SIG-M5 (cell line): ENCODE measurements at regions not wholly inside any gene's neighbourhood (a gene's known extent, or its start where the extent isn't known, plus 50 kb on each side); places are given as distances from the start of the nearest gene placed in this dataset.

Experiments
- DNase-seq: peaks from one replicate; lab custom pipeline; 2025; lab: John Stamatoyannopoulos, UW

- no peak for DNase-seq
Observed at GRCh38 chr2:57711991-57712390, 334.6 kb upstream of the VRK2 start.

DNA sequence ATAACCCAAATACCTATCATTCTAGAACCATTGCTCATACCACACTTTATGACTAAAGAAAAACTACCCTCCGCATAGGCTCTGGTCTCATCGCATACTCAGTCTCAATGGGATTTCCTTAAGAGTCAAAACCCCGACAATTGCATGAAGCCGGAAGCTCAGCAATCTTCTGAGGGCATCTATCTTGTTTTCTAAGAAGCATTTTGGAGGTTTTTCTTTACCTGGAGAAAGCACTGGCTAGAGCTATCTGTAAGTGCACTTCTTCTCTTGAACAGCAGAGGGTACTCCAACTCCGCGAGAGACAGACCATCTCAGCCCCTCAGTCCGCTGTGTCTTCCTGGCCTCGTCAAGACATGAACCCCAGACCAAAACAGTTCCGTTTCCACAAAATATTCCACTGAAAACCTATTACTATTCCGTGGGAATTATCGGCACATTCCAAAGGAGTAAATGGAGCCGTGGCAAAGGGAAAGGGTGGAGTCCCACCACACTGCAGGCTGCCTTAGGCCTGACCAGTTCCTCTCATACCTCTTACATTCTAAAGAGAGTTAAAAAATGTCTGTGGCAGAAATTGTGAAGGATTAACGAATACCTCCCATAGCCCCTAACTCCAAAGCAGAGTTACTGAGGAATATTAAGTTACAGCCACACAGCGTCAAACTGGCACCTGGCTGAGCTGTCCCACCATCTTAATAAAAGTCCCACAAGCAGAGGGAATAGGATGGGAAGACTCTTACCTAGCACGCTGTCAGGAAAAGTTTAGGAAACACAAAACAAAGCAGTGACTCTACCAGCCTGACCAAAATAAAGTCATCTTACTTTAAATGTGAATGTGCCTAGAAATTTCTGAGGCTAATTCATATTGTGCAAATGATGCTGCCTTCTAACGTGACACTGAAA lies 325.6 kb upstream of the VRK2 start:
- DNase-seq: no peak

DNA sequence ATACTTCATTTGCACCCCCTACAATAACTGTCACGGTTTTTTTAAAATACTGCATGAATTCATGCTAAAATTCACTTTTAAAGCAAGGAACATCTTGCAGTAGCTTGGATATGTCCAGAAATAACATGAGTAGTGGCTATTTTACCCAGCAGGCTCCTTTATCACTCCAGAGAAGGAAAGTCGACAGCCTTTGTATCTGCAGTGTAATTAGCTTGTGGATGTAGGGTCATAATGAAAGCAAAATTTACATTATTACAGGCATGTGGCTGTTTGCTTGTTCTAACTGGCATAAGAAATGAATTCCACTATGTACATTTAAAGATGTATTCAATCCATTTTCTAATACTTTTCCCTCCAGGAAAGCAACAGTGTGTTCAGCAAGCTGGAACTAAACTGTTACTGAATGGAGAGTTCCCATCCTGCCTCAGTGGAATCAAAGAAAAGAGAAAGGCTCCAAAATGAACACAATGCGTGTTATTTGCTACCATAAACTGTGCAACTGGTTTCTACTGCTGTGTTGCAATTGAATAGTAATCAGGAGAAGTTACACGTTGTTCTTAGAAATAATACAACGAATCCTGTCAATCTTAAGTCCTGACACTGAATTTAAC lies 321.2 kb upstream of the VRK2 start:
- DNase-seq: no peak

DNA sequence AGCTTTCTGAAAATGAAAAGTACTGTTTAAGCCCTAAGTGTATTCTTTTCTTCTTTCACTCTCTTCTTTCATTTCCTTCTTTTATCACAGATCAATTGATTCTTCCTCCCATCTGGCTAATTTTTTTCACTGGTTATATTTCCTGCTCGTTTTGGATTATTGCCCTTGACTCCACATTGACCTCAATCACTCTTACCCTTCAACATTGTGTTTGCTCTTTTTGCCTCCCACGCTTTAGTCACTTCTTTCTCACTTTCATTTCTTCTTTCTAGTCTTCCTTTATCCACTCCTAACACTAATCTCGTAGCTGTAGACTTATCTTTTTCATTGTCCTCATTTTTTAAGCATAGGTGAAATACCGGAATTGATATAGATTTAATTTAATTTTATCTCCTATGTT lies 320.3 kb upstream of the VRK2 start:
- no peak for DNase-seq

- no peak for DNase-seq
Observed at GRCh38 chr2:57728691-57729090, 317.9 kb upstream of the VRK2 start.

- DNase-seq: no peak
Observed at GRCh38 chr2:57733956-57734355, 312.6 kb upstream of the VRK2 start.

- DNase-seq: no peak
Observed at GRCh38 chr2:57740891-57741290, 305.7 kb upstream of the VRK2 start.

DNA sequence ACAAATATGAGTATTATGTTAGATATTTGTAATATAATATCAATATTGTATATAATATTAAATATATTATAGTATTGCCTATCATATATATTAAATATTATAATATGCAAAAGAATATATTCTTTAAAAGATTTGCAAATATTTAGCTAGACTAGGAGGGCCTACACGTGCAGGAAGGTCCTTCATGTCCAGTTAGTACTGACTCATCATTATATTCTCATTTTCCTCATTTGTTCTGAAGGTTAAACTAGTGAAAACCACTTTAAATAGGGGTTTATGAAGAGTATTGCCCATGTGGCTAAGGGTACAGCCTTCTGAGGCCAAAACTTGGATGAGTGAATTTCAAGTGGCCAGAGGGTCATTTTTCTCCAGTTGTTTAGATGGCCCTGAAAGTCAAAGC lies 293.0 kb upstream of the VRK2 start:
- no peak for DNase-seq

GRCh38 chr2:57758686-57759085 lies 287.9 kb upstream of the VRK2 start:
- no peak for DNase-seq

DNA sequence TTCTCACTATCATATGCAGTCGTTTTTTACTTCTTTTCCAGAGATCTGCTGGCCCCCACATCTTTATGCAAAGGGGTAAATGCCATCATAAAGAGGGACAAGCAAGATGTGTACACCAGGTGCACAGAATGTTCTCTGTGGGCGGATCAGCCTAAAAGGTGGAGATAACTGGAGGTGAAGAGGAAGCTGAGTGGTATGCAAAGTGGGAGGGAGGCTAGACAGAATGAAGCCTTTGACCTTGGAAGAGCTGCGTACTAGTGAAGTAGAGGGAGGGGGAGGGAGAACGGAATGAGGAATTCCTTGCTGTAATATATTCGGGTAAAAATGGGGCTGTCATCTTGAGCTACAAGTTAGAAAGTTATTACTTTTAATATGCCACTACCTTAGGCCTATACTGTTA lies 287.5 kb upstream of the VRK2 start:
- DNase-seq: no peak

DNA sequence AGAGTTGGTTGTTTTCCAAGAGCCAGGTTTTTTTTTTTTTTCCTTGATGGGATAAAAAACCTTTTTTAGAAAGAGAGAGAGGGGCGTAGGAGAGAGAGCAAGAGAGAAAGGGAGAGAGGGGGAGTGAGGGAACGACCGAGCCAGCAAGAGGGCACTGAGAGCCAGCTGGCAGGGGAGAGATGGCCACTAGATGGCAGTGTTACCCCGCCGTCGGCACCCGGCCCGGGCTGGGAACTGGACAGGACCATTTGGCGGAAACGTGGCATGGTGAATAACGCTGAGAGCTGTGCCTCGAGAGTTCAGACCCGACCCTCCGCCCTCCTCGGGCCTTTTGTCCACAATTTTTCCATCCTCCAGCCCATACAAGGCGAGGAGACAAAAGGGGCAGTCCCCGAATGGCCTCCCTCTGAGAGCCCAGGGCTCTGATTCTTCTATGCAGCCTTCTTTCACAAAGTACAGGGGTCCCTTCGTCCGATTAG lies 286.7 kb upstream of the VRK2 start:
- DNase-seq: no peak

GRCh38 chr2:57760381-57760801 lies 286.2 kb upstream of the VRK2 start:
- DNase-seq: no peak

GRCh38 chr2:57776916-57777315 lies 269.7 kb upstream of the VRK2 start:
- DNase-seq: no peak

- DNase-seq: no peak
Observed at GRCh38 chr2:57782587-57782986, 264.0 kb upstream of the VRK2 start.

GRCh38 chr2:57793310-57793709 lies 253.3 kb upstream of the VRK2 start:
- no peak for DNase-seq

DNA sequence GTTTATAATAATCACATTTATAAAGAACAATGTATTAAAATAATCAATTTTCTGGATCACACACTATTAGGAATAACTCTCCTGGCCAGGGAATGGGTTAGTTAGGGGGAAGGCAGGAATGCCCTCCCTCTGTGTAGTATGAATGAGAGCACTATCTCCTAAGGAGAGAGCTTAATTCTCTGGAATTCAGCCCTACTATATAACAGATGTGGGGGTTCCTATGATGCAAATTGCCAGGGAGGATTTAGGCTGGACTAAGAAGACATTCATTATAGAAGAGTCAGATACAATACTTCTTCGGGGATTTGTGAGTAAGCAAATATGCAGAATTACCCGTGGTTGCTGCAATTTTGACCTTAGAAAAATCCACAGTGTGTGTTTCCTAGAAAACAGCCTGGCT lies 250.1 kb upstream of the VRK2 start:
- no peak for DNase-seq

- no peak for DNase-seq
Observed at GRCh38 chr2:57798346-57798745, 248.3 kb upstream of the VRK2 start.

GRCh38 chr2:57802243-57802642 lies 244.4 kb upstream of the VRK2 start:
- DNase-seq: no peak

- DNase-seq: no peak
Observed at GRCh38 chr2:57804971-57805370, 241.6 kb upstream of the VRK2 start.

- no peak for DNase-seq
Observed at GRCh38 chr2:57806449-57806968, 240.1 kb upstream of the VRK2 start.

- DNase-seq: no peak
Observed at GRCh38 chr2:57809230-57809629, 237.4 kb upstream of the VRK2 start.

GRCh38 chr2:57821088-57821487 lies 225.5 kb upstream of the VRK2 start:
- no peak for DNase-seq

GRCh38 chr2:57828221-57828620 lies 218.4 kb upstream of the VRK2 start:
- DNase-seq: no peak
